ENCODE measurements at regions not wholly inside any gene's neighbourhood (a gene's known extent, or its start where the extent isn't known, plus 50 kb on each side); places are given as distances from the start of the nearest gene placed in this dataset.

- Histone ChIP-seq H4K20me1 (ENCODE audit: control insufficient read depth, insufficient read depth, low read depth, low read length) (no peaks in the 10 kb centered on the region), H3K27me3 (ENCODE audit: control insufficient read depth, low read length) (no peaks in the 10 kb centered on the region), H3K4me2 (ENCODE audit: low read length) (no peak overlapping the region), H3K9me3 (ENCODE audit: control insufficient read depth, insufficient read depth, low read length) (no peaks in the 10 kb centered on the region), H3K36me3 (ENCODE audit: control insufficient read depth, low read length) (no peaks in the 10 kb centered on the region), H3K9me2 (replicated peaks; ENCODE audit: control insufficient read depth, low read length) (no peaks in the 10 kb centered on the region), H3K79me2 (ENCODE audit: control insufficient read depth, low read length) (no peaks in the 10 kb centered on the region), H3K4me3 (ENCODE audit: low read length) (no peak overlapping the region), H3K4me1 (ENCODE audit: control insufficient read depth, low read length) (no peaks in the 10 kb centered on the region), H3K27ac (ENCODE audit: low read depth, low read length) (no peak overlapping the region), H3F3A (ENCODE audit: control insufficient read depth, insufficient read depth) (no peaks in the 10 kb centered on the region)
- TF ChIP-seq EZH2phosphoT487 (IDR thresholded peaks at IDR 0.05; ENCODE audit: borderline replicate concordance, low read length) (no peak), CTCF (IDR thresholded peaks at IDR 0.05; ENCODE audit: low read depth, low read length, poor library complexity, severe bottlenecking) (no peak)
Measured at GRCh38 chr9:31174681-31175080, 1209.8 kb upstream of the ACO1 start.

- Histone ChIP-seq H3K4me2 (ENCODE audit: low read length) (no peak overlapping the region), H3F3A (ENCODE audit: control insufficient read depth, insufficient read depth) (no peaks in the 10 kb centered on the region), H4K20me1 (ENCODE audit: control insufficient read depth, insufficient read depth, low read depth, low read length) (no peaks in the 10 kb centered on the region), H3K27me3 (ENCODE audit: control insufficient read depth, low read length) (no peaks in the 10 kb centered on the region), H3K36me3 (ENCODE audit: control insufficient read depth, low read length) (no peaks in the 10 kb centered on the region), H3K27ac (ENCODE audit: low read depth, low read length) (no peak overlapping the region), H3K9me2 (replicated peaks; ENCODE audit: control insufficient read depth, low read length) (no peaks in the 10 kb centered on the region), H3K79me2 (ENCODE audit: control insufficient read depth, low read length) (no peaks in the 10 kb centered on the region), H3K9me3 (ENCODE audit: control insufficient read depth, insufficient read depth, low read length) (no peaks in the 10 kb centered on the region), H3K4me3 (ENCODE audit: low read length) (no peak overlapping the region), H3K4me1 (ENCODE audit: control insufficient read depth, low read length) (no peaks in the 10 kb centered on the region)
- TF ChIP-seq EZH2phosphoT487 (IDR thresholded peaks at IDR 0.05; ENCODE audit: borderline replicate concordance, low read length) (no peak), CTCF (IDR thresholded peaks at IDR 0.05; ENCODE audit: low read depth, low read length, poor library complexity, severe bottlenecking) (no peak)
Measured at GRCh38 chr9:31183866-31184265, 1200.6 kb upstream of the ACO1 start.

- no peak overlapping the region for H3K4me2 ChIP-seq (ENCODE audit: low read length)
- no peaks in the 10 kb centered on the region for H3K79me2 ChIP-seq (ENCODE audit: control insufficient read depth, low read length)
- H4K20me1 ChIP-seq (ENCODE audit: control insufficient read depth, insufficient read depth, low read depth, low read length), result no peaks in the 10 kb centered on the region
- TF ChIP-seq EZH2phosphoT487 (IDR thresholded peaks at IDR 0.05; ENCODE audit: borderline replicate concordance, low read length), result no peak
- no peak for TF ChIP-seq CTCF (IDR thresholded peaks at IDR 0.05; ENCODE audit: low read depth, low read length, poor library complexity, severe bottlenecking)
- H3K4me1 ChIP-seq (ENCODE audit: control insufficient read depth, low read length), result no peaks in the 10 kb centered on the region
- no peaks in the 10 kb centered on the region for H3K27me3 ChIP-seq (ENCODE audit: control insufficient read depth, low read length)
- no peaks in the 10 kb centered on the region for H3K9me2 ChIP-seq (replicated peaks; ENCODE audit: control insufficient read depth, low read length)
- no peak overlapping the region for H3K4me3 ChIP-seq (ENCODE audit: low read length)
- no peak overlapping the region for H3K27ac ChIP-seq (ENCODE audit: low read depth, low read length)
- no peaks in the 10 kb centered on the region for H3K36me3 ChIP-seq (ENCODE audit: control insufficient read depth, low read length)
- no peaks in the 10 kb centered on the region for H3F3A ChIP-seq (ENCODE audit: control insufficient read depth, insufficient read depth)
- H3K9me3 ChIP-seq (ENCODE audit: control insufficient read depth, insufficient read depth, low read length), result no peaks in the 10 kb centered on the region
Measured at GRCh38 chr9:31185831-31186230, 1198.6 kb upstream of the ACO1 start.

DNA sequence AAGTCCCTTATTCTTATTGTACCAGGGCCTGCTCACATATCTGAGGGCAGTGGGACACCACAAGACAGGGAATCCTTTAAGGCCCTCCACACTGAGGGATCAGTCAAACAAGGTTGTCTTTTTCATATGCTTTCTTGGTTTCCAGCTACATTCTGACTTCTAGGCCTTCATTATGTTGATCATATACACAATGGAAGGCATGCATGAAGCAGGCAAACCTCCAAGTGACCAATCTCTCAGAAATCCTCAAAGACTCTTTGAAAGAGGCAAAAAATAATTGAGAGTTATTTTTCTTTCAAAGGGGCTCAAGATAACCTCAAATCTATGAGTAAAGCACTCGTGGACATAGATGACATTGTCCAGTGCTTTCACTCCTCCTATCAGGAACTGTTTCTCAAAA is 1195.9 kb upstream of the ACO1 start:
- H3K36me3 ChIP-seq (ENCODE audit: control insufficient read depth, low read length), result no peaks in the 10 kb centered on the region
- no peaks in the 10 kb centered on the region for H4K20me1 ChIP-seq (ENCODE audit: control insufficient read depth, insufficient read depth, low read depth, low read length)

More for the DNA sequence above, 1195.9 kb upstream of the ACO1 start:
- Histone ChIP-seq H3K4me2 (ENCODE audit: low read length) (no peak overlapping the region), H3K9me2 (replicated peaks; ENCODE audit: control insufficient read depth, low read length) (no peaks in the 10 kb centered on the region), H3K4me1 (ENCODE audit: control insufficient read depth, low read length) (no peaks in the 10 kb centered on the region), H3F3A (ENCODE audit: control insufficient read depth, insufficient read depth) (no peaks in the 10 kb centered on the region), H3K79me2 (ENCODE audit: control insufficient read depth, low read length) (no peaks in the 10 kb centered on the region), H3K4me3 (ENCODE audit: low read length) (no peak overlapping the region), H3K27me3 (ENCODE audit: control insufficient read depth, low read length) (no peaks in the 10 kb centered on the region), H3K9me3 (ENCODE audit: control insufficient read depth, insufficient read depth, low read length) (no peaks in the 10 kb centered on the region), H3K27ac (ENCODE audit: low read depth, low read length) (no peak overlapping the region)
- TF ChIP-seq EZH2phosphoT487 (IDR thresholded peaks at IDR 0.05; ENCODE audit: borderline replicate concordance, low read length) (no peak), CTCF (IDR thresholded peaks at IDR 0.05; ENCODE audit: low read depth, low read length, poor library complexity, severe bottlenecking) (no peak)

Data from DOHH2 (cell line).